Progenitor cell of endocrine pancreas (in vitro differentiated cells): ENCODE measurements at regions not wholly inside any gene's neighbourhood (a gene's known extent, or its start where the extent isn't known, plus 50 kb on each side); places are given as distances from the start of the nearest gene placed in this dataset.

Experiments
- DNase-seq: peaks from one replicate; pipeline ENCODE4 v3.0.0; 2021; ENCODE audit warnings: low spot score; ENCODE audit not compliant: unreplicated experiment
- H3K27ac Mint-ChIP-seq: 2 replicates; pipeline ENCODE4 v1.8.0; 2021; ENCODE audit warnings: mild to moderate bottlenecking, moderate library complexity, mixed read lengths
- H3K27me3 Mint-ChIP-seq: 2 replicates; pipeline ENCODE4 v1.8.0; 2021; ENCODE audit warnings: mixed read lengths
- H3K36me3 Mint-ChIP-seq: 2 replicates; pipeline ENCODE4 v1.8.0; 2022; ENCODE audit warnings: mixed read lengths; ENCODE audit not compliant: insufficient read depth
- H3K4me1 Mint-ChIP-seq: 2 replicates; pipeline ENCODE4 v1.8.0; 2021; ENCODE audit warnings: low read depth, mixed read lengths
- H3K4me3 Mint-ChIP-seq: 2 replicates; pipeline ENCODE4 v1.8.0; 2021; ENCODE audit warnings: low read depth, mild to moderate bottlenecking, moderate library complexity, mixed read lengths
- H3K9me3 Mint-ChIP-seq: 2 replicates; pipeline ENCODE4 v1.8.0; 2021; ENCODE audit warnings: low read depth, mixed read lengths
- CTCF ChIP-seq: fragments of 200-600 bp; sonication (generic); IDR thresholded peaks from one replicate; pipeline ENCODE4 v1.5.0; 2021; ENCODE audit warnings: antibody characterized with exemption, mild to moderate bottlenecking; ENCODE audit not compliant: unreplicated experiment

GRCh38 chr12:30257618-30258017 lies 438.1 kb downstream of the IPO8 start:
- no peaks in the 10 kb centered on the region for H3K9me3 Mint-ChIP-seq
- no peak overlapping the region for H3K27ac Mint-ChIP-seq
- no peak for TF ChIP-seq CTCF
- DNase-seq = no peak
- peaks cover 2% of the 10 kb centered on the region for H3K4me1 Mint-ChIP-seq
- no peak overlapping the region for H3K4me3 Mint-ChIP-seq
- no peaks in the 10 kb centered on the region for H3K36me3 Mint-ChIP-seq
- no peaks in the 10 kb centered on the region for H3K27me3 Mint-ChIP-seq

DNA sequence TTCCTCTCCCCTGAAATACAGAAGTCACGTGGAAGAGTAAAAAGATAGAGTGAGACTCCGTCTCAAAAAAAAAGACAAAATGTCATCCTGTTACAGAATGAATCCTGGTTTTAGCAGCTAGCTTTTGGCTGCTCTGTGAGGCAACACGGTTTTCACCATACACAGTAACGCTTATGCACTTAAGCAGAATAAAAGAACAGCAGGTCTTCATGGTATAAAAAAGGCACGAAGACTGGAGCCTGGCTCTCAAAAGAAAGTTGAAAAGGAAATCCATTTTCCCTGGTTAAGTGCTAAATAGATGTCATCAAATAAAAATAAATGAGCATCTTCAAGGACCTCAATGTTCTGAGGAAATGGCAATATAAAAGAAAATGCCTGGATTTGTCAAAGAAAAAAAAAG lies 444.1 kb downstream of the IPO8 start:
- H3K27ac Mint-ChIP-seq = no peak overlapping the region

GRCh38 chr12:30243426-30243825 lies 452.2 kb downstream of the IPO8 start:
- DNase-seq = no peak
- Mint-ChIP-seq H3K27me3 (no peaks in the 10 kb centered on the region), H3K36me3 (no peaks in the 10 kb centered on the region), H3K4me1 (peaks cover 6% of the 10 kb centered on the region), H3K9me3 (no peaks in the 10 kb centered on the region), H3K27ac (no peak overlapping the region), H3K4me3 (no peak overlapping the region)
- no peak for TF ChIP-seq CTCF

More for the DNA sequence above, 444.1 kb downstream of the IPO8 start:
- no peak for TF ChIP-seq CTCF
- no peak overlapping the region for H3K4me3 Mint-ChIP-seq
- H3K36me3 Mint-ChIP-seq = no peaks in the 10 kb centered on the region
- H3K4me1 Mint-ChIP-seq = peaks cover 2% of the 10 kb centered on the region
- H3K27me3 Mint-ChIP-seq = no peaks in the 10 kb centered on the region
- DNase-seq = no peak
- peaks cover 5% of the 10 kb centered on the region for H3K9me3 Mint-ChIP-seq

- H3K4me1 Mint-ChIP-seq = no peaks in the 10 kb centered on the region
- no peak overlapping the region for H3K4me3 Mint-ChIP-seq
- H3K27me3 Mint-ChIP-seq = no peaks in the 10 kb centered on the region
- H3K9me3 Mint-ChIP-seq = peaks cover 8% of the 10 kb centered on the region
- DNase-seq = no peak
- H3K36me3 Mint-ChIP-seq = peaks cover 1% of the 10 kb centered on the region
- H3K27ac Mint-ChIP-seq = no peak overlapping the region
- no peak for TF ChIP-seq CTCF
These were observed 435.3 kb upstream of the TMTC1 start for GRCh38 chr12:30219047-30219446.

GRCh38 chr12:30218073-30218472 lies 434.3 kb upstream of the TMTC1 start:
- Mint-ChIP-seq H3K9me3 (peaks cover 8% of the 10 kb centered on the region), H3K4me3 (no peak overlapping the region), H3K4me1 (peaks cover 7% of the 10 kb centered on the region), H3K27ac (no peak overlapping the region), H3K27me3 (no peaks in the 10 kb centered on the region), H3K36me3 (peaks cover 1% of the 10 kb centered on the region)
- no peak for DNase-seq
- no peak for TF ChIP-seq CTCF
